HL-60 (cell line): ENCODE measurements at regions not wholly inside any gene's neighbourhood (a gene's known extent, or its start where the extent isn't known, plus 50 kb on each side); places are given as distances from the start of the nearest gene placed in this dataset.

Experiments
- DNase-seq, 2 experiments: peaks; one replicate each; pipeline ENCODE4 v3.0.0-alpha.2; 2010 to 2020; ENCODE audit warnings: low read depth in 1 of 2, low spot score in 1 of 2
- H3K27ac ChIP-seq: fragments of 250-450 bp; sonication (Bioruptor Pico); replicated peaks from 2 replicates; pipeline ENCODE4 v1.5.1; 2020; ENCODE audit warnings: mild to moderate bottlenecking, moderate library complexity
- H3K27me3 ChIP-seq: fragments of 250-450 bp; sonication (Bioruptor Pico); 2 replicates; pipeline ENCODE4 v1.5.1; 2021; ENCODE audit warnings: mild to moderate bottlenecking, moderate library complexity; ENCODE audit not compliant: insufficient read depth, poor library complexity, severe bottlenecking
- H3K4me3 ChIP-seq: replicated peaks from 2 replicates; pipeline ENCODE4 v1.5.1; 2011; ENCODE audit warnings: mild to moderate bottlenecking, control low read depth, low read length; ENCODE audit not compliant: insufficient read depth
- CTCF ChIP-seq: IDR thresholded peaks from one replicate; pipeline ENCODE4 v1.5.1; 2011; ENCODE audit warnings: low read length, control low read depth, inconsistent platforms; ENCODE audit not compliant: insufficient read depth
- GABPA ChIP-seq: IDR thresholded peaks from 2 replicates; pipeline ENCODE4 v1.6.1; 2012; ENCODE audit warnings: low read depth
- POLR2AphosphoS5 ChIP-seq: IDR thresholded peaks from 2 replicates; pipeline ENCODE4 v1.6.1; 2012; ENCODE audit warnings: low read depth
- REST ChIP-seq: IDR thresholded peaks from 2 replicates; pipeline ENCODE4 v1.6.1; 2012; ENCODE audit warnings: low read depth; ENCODE audit not compliant: insufficient replicate concordance
- SPI1 ChIP-seq: IDR thresholded peaks from 2 replicates; pipeline ENCODE4 v1.6.1; 2012; ENCODE audit warnings: low read depth, mild to moderate bottlenecking, borderline replicate concordance

GRCh38 chr9:86721843-86722705 is 225.2 kb downstream of the GAS1 start:
- TF ChIP-seq SPI1, result no peak
- Histone ChIP-seq H3K4me3 (no peak overlapping the region), H3K27me3 (no peaks in the 10 kb centered on the region), H3K27ac (no peak overlapping the region)
- no peak for DNase-seq

GRCh38 chr9:86721226-86721781 is 226.0 kb downstream of the GAS1 start:
- Histone ChIP-seq H3K4me3 (no peak overlapping the region), H3K27me3 (no peaks in the 10 kb centered on the region), H3K27ac (no peak overlapping the region)
- TF ChIP-seq REST, result no peak
- no peak for TF ChIP-seq SPI1
- TF ChIP-seq GABPA, result no peak
- no peak for TF ChIP-seq CTCF
- no peak for TF ChIP-seq POLR2AphosphoS5
- no peak for DNase-seq

- Histone ChIP-seq H3K4me3 (no peak overlapping the region), H3K27ac (no peak overlapping the region), H3K27me3 (no peaks in the 10 kb centered on the region)
- no peak for DNase-seq
- TF ChIP-seq CTCF (no peak), GABPA (no peak), SPI1 (no peak), POLR2AphosphoS5 (no peak), REST (no peak)
Measured at GRCh38 chr9:86720639-86721225, 226.6 kb downstream of the GAS1 start.

- no peak for TF ChIP-seq POLR2AphosphoS5
- Histone ChIP-seq H3K27ac (no peak overlapping the region), H3K27me3 (no peaks in the 10 kb centered on the region), H3K4me3 (no peak overlapping the region)
- DNase-seq, result no peak
Measured at GRCh38 chr9:86718388-86719049, 228.8 kb downstream of the GAS1 start.
